BLaER1 (cell line): ENCODE measurements at regions not wholly inside any gene's neighbourhood (a gene's known extent, or its start where the extent isn't known, plus 50 kb on each side); places are given as distances from the start of the nearest gene placed in this dataset.
A peak's percentile ranks its signal among the peaks of the same experiment; 100 is the strongest.
"Not testable (repeated sequence)": the region's sequence is repeated elsewhere in the genome, so short reads cannot be mapped to it uniquely, and the experiment has no call there.

Experiments used
- H3K27ac ChIP-seq: shearing (Covaris generic); formaldehyde crosslinking; 2 replicates; pipeline ENCODE4 v1.8.1; 2022
- H3K27me3 ChIP-seq: shearing (Covaris generic); formaldehyde crosslinking; 2 replicates; pipeline ENCODE4 v1.8.1; 2022
- H3K36me3 ChIP-seq: shearing (Covaris generic); formaldehyde crosslinking; 2 replicates; pipeline ENCODE4 v1.8.1; 2022
- H3K4me1 ChIP-seq: shearing (Covaris generic); formaldehyde crosslinking; 2 replicates; pipeline ENCODE4 v1.8.1; 2022
- H3K4me2 ChIP-seq: shearing (Covaris generic); formaldehyde crosslinking; 2 replicates; pipeline ENCODE4 v1.8.1; 2022
- H3K4me3 ChIP-seq: shearing (Covaris generic); formaldehyde crosslinking; 2 replicates; pipeline ENCODE4 v1.8.1; 2022
- H3K9ac ChIP-seq: shearing (Covaris generic); formaldehyde crosslinking; 2 replicates; pipeline ENCODE4 v1.8.1; 2022
- H3K9me3 ChIP-seq: shearing (Covaris generic); formaldehyde crosslinking; 2 replicates; pipeline ENCODE4 v1.8.1; 2022
- H4K20me1 ChIP-seq: shearing (Covaris generic); formaldehyde crosslinking; 2 replicates; pipeline ENCODE4 v1.8.1; 2022
- Cebpa-rat ChIP-seq: shearing (Covaris generic); IDR thresholded peaks from 2 replicates; pipeline ENCODE4 v1.8.1; 2022

DNA sequence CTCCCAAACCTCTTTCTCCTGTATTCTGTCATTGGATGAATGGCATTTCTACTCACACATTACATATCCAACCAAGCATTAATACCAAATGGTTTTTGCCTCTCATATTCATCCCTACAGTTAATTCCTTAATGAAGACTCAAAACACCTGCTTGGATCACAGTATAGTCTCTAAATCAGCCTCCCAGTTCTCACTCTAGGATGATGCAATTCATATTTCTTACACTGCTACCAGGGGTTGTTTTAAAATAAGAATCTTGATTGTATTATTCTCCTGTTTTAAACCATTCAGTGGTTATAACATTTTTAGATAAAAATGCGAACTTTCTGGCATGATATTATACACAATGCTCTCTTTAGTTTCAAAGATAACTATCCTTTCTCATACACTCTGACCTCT lies 281.4 kb upstream of the ZEB2 start:
- Histone ChIP-seq H3K4me3 (no peak overlapping the region), H3K4me1 (no peaks in the 10 kb centered on the region), H3K36me3 (no peaks in the 10 kb centered on the region), H3K9ac (no peak overlapping the region), H3K27me3 (no peaks in the 10 kb centered on the region), H3K4me2 (no peak overlapping the region), H3K9me3 (no peaks in the 10 kb centered on the region), H3K27ac (no peak overlapping the region), H4K20me1 (no peaks in the 10 kb centered on the region)
- TF ChIP-seq Cebpa-rat: no peak

DNA sequence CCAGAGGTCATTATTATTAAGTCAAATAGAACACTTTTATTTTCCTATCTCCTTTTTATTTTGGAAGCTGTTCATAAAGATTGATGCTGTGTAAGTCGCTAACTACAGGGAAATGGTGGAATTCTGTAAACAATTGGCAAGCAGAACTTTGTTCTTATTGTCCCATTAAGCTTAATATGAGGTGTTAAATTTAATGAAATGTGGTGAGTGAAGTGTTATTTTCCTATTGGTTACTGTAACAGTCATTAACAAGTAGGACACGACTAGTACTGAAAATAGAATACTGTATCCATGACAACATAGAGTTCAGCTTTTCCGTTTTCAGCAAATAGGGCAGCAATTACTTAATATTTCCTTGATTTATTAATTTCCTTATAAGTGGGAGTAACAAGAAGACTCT lies 279.1 kb upstream of the ZEB2 start:
- no peaks in the 10 kb centered on the region for H3K36me3 ChIP-seq
- no peak overlapping the region for H3K27ac ChIP-seq
- no peaks in the 10 kb centered on the region for H3K4me1 ChIP-seq
- no peak overlapping the region for H3K4me2 ChIP-seq
- no peak overlapping the region for H3K4me3 ChIP-seq
- H4K20me1 ChIP-seq: no peaks in the 10 kb centered on the region
- H3K27me3 ChIP-seq: no peaks in the 10 kb centered on the region
- TF ChIP-seq Cebpa-rat: no peak
- H3K9me3 ChIP-seq: no peaks in the 10 kb centered on the region
- no peak overlapping the region for H3K9ac ChIP-seq

GRCh38 chr2:144798034-144798433 lies 278.1 kb upstream of the ZEB2 start:
- no peaks in the 10 kb centered on the region for H3K27me3 ChIP-seq
- no peaks in the 10 kb centered on the region for H4K20me1 ChIP-seq
- TF ChIP-seq Cebpa-rat: no peak
- no peak overlapping the region for H3K9ac ChIP-seq
- no peak overlapping the region for H3K4me2 ChIP-seq
- no peak overlapping the region for H3K27ac ChIP-seq
- no peak overlapping the region for H3K4me3 ChIP-seq
- H3K4me1 ChIP-seq: no peaks in the 10 kb centered on the region
- no peaks in the 10 kb centered on the region for H3K9me3 ChIP-seq
- H3K36me3 ChIP-seq: no peaks in the 10 kb centered on the region

DNA sequence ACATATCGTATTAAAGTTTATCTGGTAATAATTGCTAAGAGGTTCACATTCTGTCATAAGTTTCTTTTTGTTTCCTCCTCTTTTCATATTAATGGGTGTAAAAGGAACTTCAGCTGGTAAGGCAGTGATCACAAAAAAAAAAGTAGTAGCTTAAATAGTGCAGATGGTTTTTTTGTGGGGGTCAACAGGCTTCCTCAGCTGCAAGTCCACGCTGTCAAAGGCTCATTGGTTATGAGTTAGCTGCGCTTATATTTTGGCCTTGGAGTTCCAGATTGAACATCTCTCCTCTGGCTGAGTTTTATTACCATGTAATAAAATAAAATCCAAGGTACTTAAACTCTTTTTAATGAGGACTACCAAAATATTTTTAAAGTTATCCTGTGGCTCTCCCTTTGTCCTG lies 277.0 kb upstream of the ZEB2 start:
- H3K9ac ChIP-seq: no peak overlapping the region
- no peak overlapping the region for H3K4me3 ChIP-seq
- H3K27me3 ChIP-seq: no peaks in the 10 kb centered on the region
- H3K4me2 ChIP-seq: no peak overlapping the region
- H4K20me1 ChIP-seq: no peaks in the 10 kb centered on the region
- H3K4me1 ChIP-seq: no peaks in the 10 kb centered on the region
- H3K27ac ChIP-seq: no peak overlapping the region
- H3K36me3 ChIP-seq: no peaks in the 10 kb centered on the region
- H3K9me3 ChIP-seq: no peaks in the 10 kb centered on the region
- TF ChIP-seq Cebpa-rat: no peak

DNA sequence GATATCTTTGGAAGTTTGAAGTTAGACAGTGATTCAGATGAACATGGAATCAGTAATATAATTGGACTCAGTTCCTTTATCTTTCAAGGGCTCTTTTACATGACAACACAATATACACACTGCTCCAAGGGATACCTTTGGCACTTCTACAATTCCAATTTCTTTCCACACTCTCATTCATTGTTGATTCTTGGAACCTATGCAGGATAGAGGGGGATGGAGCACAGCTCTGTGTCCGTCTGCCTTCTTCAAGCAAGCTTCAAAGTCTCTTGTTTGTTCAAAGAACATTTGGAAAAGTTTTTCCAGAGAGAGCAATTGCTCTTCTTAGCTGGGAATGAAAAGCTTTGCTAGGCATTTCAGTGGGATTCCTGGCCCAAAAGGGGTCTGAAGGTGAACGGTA lies 276.2 kb upstream of the ZEB2 start:
- Histone ChIP-seq H4K20me1 (no peaks in the 10 kb centered on the region), H3K4me1 (no peaks in the 10 kb centered on the region), H3K9ac (no peak overlapping the region), H3K4me2 (no peak overlapping the region), H3K27me3 (no peaks in the 10 kb centered on the region), H3K9me3 (no peaks in the 10 kb centered on the region), H3K4me3 (no peak overlapping the region), H3K27ac (no peak overlapping the region), H3K36me3 (no peaks in the 10 kb centered on the region)
- no peak for TF ChIP-seq Cebpa-rat

DNA sequence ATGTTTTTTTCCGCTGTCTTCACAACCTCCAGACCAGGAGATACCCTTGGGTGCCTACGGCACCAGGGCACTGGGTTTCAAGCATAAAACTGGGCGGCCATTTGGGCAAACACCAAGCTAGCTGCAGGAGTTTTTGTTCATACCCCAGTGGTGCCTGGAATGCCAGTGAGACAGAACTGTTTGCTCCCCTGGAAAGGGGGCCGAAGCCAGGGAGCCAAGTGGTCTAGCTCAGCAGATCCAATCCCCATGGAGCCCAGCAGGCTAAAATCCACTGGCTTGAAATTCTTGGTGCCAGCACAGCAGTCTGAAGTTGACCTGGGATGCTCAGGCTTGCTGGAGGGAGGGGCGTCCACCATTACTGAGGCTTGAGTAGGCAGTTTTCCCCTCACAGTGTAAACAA lies 265.3 kb upstream of the ZEB2 start:
- no peak for TF ChIP-seq Cebpa-rat
- Histone ChIP-seq H3K4me3 (no peak overlapping the region), H3K9me3 (peaks cover 18% of the 10 kb centered on the region), H3K27me3 (no peaks in the 10 kb centered on the region), H3K36me3 (0 out of 2 replicates have a peak, but pooled peaks cover 3% of the 10 kb centered on the region), H3K27ac (no peak overlapping the region), H4K20me1 (no peaks in the 10 kb centered on the region), H3K4me2 (no peak overlapping the region), H3K4me1 (no peaks in the 10 kb centered on the region), H3K9ac (no peak overlapping the region)

GRCh38 chr2:144780983-144781382 lies 261.1 kb upstream of the ZEB2 start:
- no peak for TF ChIP-seq Cebpa-rat
- Histone ChIP-seq H3K27ac (no peak overlapping the region), H3K36me3 (0 out of 2 replicates have a peak, but pooled peaks cover 3% of the 10 kb centered on the region), H4K20me1 (no peaks in the 10 kb centered on the region), H3K4me3 (no peak overlapping the region), H3K27me3 (no peaks in the 10 kb centered on the region), H3K4me1 (peaks cover 2% of the 10 kb centered on the region; the same call in 1 of the 2 replicates), H3K9me3 (peaks cover 13% of the 10 kb centered on the region), H3K9ac (no peak overlapping the region), H3K4me2 (no peak overlapping the region)

DNA sequence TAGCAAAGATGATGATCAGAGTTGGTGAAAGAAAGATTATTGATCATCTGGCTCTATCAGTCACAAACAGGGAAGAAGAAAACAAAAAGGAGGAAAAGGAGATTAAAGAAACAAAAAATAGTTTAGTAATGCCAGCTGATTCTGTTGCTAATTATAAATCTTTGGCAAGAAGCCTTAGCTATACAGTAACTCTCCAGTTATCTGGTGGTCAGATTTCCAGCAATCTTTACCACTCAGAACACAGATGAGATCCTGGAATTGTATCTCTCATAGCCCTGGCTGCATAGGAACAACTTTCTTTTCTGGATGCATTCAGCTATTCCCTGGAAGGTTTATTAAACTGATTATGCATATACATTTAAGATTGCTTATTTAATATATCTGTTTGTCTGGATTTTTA lies 256.8 kb upstream of the ZEB2 start:
- H3K27ac ChIP-seq: no peak overlapping the region
- H3K4me2 ChIP-seq: no peak overlapping the region
- no peaks in the 10 kb centered on the region for H3K27me3 ChIP-seq
- no peak overlapping the region for H3K9ac ChIP-seq
- no peaks in the 10 kb centered on the region for H3K9me3 ChIP-seq
- H4K20me1 ChIP-seq: no peaks in the 10 kb centered on the region
- peaks cover 23% of the 10 kb centered on the region for H3K4me1 ChIP-seq
- H3K36me3 ChIP-seq: no peaks in the 10 kb centered on the region
- no peak for TF ChIP-seq Cebpa-rat
- no peak overlapping the region for H3K4me3 ChIP-seq

DNA sequence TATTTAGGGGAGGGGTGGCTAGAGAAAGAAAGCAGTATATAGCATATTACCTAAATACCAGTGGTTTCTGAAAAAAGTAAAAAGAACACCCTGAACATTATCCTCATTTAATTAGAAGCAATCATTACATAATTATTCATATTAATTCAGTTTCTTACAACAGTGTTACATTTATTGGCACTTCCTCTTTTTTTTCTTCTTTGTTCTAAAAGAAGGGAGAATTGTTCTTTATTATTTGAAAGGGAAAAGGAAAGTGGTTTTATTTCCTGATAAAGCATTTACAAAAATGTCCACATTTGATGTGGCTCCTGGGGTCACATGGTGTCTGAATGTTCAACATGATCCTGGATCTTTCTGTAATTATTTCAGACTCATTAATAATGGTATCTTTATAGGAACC lies 254.9 kb upstream of the ZEB2 start:
- H3K4me1 ChIP-seq: peaks cover 23% of the 10 kb centered on the region
- H3K4me2 ChIP-seq: peak overlapping the region; percentile 36
- H3K9ac ChIP-seq: no peak overlapping the region
- no peaks in the 10 kb centered on the region for H3K9me3 ChIP-seq
- no peak overlapping the region for H3K27ac ChIP-seq
- H4K20me1 ChIP-seq: no peaks in the 10 kb centered on the region
- TF ChIP-seq Cebpa-rat: no peak
- H3K4me3 ChIP-seq: no peak overlapping the region
- no peaks in the 10 kb centered on the region for H3K36me3 ChIP-seq
- H3K27me3 ChIP-seq: no peaks in the 10 kb centered on the region

DNA sequence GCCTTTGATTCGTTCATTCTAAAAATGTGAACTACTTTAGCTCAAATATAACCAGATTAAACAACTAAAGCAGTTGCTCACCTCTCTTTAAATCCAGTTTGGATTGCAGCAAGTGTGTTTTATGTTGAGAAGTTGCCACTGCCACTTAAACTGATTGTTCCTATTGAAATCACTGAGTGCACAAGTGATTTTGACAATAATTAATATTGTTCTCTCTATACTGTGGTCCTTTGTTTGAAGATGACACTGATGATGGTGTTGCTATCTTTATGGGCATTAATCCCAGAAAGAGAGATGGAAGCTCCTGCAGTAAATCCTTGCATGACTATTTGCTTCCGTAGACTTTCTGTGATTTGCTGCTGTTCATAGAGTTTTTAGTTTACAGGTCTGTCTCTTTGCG lies 251.4 kb upstream of the ZEB2 start:
- no peak overlapping the region for H3K4me2 ChIP-seq
- no peak for TF ChIP-seq Cebpa-rat
- H3K27ac ChIP-seq: no peak overlapping the region
- no peaks in the 10 kb centered on the region for H3K27me3 ChIP-seq
- peaks cover 23% of the 10 kb centered on the region for H3K4me1 ChIP-seq
- H3K4me3 ChIP-seq: no peak overlapping the region
- H4K20me1 ChIP-seq: no peaks in the 10 kb centered on the region
- H3K9ac ChIP-seq: no peak overlapping the region
- H3K36me3 ChIP-seq: no peaks in the 10 kb centered on the region
- H3K9me3 ChIP-seq: no peaks in the 10 kb centered on the region

GRCh38 chr2:144770616-144771230 lies 250.8 kb upstream of the ZEB2 start:
- Histone ChIP-seq H3K9me3 (no peaks in the 10 kb centered on the region), H3K4me3 (no peak overlapping the region), H3K4me1 (peaks cover 18% of the 10 kb centered on the region), H3K27ac (no peak overlapping the region), H3K4me2 (no peak overlapping the region), H4K20me1 (no peaks in the 10 kb centered on the region), H3K36me3 (no peaks in the 10 kb centered on the region), H3K9ac (no peak overlapping the region), H3K27me3 (no peaks in the 10 kb centered on the region)
- no peak for TF ChIP-seq Cebpa-rat

DNA sequence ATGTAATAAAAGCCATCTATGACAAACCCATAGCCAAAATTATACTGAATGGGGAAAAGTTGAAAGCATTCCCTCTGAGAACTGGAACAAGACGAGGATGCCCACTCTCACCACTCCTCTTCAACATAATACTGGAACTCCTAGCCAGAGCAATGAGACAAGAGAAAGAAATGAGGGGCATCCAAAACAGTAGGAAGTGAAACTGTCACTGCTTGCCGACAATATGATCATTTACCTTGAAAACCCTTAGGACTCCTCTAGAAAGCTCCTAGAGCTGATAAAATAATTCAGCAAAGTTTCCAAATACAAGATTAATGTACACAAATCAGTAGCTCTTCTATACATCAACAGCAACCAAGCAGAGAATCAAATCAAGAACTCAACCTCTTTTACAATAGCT lies 241.0 kb upstream of the ZEB2 start:
- not testable (repeated sequence) for H3K36me3 ChIP-seq, H3K27me3 ChIP-seq, H3K27ac ChIP-seq, H3K4me2 ChIP-seq, H3K4me1 ChIP-seq, H4K20me1 ChIP-seq, H3K4me3 ChIP-seq, H3K9ac ChIP-seq
- peaks cover 17% of the 10 kb centered on the region for H3K9me3 ChIP-seq
